ENCODE measurements at regions not wholly inside any gene's neighbourhood (a gene's known extent, or its start where the extent isn't known, plus 50 kb on each side); places are given as distances from the start of the nearest gene placed in this dataset.

- no peak for DNase-seq (ENCODE audit: low spot score)
These were observed 370.6 kb upstream of the RPS6KA3 start for GRCh38 chrX:20637351-20637750.

- no peak for DNase-seq (ENCODE audit: low spot score)
These were observed 366.7 kb upstream of the RPS6KA3 start for GRCh38 chrX:20633451-20633850.

- no peak for DNase-seq (ENCODE audit: low spot score)
These were observed 356.7 kb upstream of the RPS6KA3 start for GRCh38 chrX:20623448-20623847.

DNA sequence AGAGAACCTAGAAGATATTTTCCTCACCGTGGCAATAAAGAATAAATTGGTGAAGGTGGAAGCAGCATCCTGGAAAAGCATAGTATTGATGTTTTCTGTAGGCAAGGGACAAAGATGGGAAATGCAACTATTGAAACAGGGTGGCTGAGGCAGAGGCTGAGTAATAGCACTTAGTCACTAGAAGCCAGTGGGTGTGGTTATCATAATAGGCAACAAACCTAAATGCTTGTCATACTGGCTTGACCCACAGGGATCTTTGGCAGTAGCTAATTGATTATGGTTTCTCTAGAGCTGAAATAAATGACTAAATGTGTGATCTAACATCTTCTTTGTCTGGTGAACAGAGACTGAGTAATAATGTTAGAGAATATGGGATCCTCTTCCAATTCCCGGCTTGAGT, 353.6 kb upstream of the RPS6KA3 start:
- no peak for DNase-seq (ENCODE audit: low spot score)

- no peak for DNase-seq (ENCODE audit: low spot score)
These were observed 343.3 kb upstream of the RPS6KA3 start for GRCh38 chrX:20609916-20610415.

DNA sequence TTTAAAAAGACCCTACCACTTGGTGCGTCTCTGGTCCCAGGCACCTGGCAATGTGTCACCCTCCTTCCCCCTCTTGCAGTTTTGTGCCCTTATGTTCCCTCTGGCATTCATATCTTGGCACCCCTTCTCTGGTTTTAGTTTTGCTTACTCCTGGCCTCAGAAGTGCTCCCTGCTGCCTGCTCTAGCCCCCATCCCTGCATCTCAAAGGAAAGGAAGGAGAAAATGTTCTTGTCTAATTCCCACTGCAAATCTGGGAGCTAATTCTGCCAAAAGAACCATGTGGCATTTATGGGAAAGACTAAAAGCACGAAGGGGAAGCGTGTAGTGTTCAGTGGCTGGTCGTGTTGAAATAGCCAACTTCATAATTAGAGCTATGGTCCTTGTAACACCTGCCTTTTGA, 340.1 kb upstream of the RPS6KA3 start:
- no peak for DNase-seq (ENCODE audit: low spot score)

DNA sequence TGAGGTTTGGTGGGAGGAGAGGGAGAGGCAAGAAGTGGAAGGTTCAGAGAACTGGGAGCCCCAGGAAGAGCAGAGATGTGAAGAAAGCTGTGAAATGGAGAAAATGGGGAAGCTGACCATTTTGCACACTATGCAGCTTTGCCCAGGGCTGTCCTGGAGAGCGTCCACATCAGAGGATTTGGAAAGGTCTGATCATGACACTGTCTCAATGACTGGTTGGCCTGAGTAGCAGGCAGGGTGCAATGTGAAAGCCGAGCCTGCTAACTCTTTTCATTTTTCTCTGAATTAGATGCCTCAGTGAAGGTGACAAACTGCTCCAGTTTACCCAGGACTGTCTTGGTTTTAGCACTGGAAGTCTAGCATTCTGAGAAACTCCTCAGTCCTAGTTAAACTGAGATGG, 330.1 kb upstream of the RPS6KA3 start:
- DNase-seq (ENCODE audit: low spot score), result no peak

DNA sequence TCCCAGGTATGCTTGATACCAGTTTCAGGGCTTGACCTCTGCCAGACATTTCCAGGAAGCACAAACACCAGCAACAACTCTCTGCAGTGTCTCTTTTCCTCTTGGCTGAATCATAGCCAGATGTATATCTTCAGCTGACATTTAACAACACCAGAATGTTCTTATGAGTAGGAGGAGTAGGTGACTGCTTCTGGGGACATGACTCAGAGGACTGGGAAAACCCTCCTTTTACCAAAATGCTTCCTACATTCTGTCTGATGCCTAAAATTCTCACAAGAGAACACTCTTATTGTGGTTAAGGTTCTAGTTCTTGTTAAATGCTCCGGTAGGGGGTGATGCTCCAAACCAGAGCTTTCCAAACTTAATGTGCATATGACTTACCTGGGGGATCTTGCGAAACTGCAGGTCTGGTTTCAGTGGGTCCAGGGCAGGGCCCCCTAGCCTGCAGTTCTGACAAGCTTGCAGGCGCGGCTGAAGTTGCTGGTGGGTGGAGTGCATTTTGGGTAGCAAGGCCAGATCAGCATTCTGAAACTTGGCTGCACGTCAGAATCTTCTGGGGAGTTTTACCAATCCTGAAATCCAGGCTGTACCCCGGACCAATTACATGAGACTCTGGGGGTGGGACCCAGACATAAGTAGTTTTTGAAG, 329.3 kb upstream of the RPS6KA3 start:
- no peak for DNase-seq (ENCODE audit: low spot score)

DNA sequence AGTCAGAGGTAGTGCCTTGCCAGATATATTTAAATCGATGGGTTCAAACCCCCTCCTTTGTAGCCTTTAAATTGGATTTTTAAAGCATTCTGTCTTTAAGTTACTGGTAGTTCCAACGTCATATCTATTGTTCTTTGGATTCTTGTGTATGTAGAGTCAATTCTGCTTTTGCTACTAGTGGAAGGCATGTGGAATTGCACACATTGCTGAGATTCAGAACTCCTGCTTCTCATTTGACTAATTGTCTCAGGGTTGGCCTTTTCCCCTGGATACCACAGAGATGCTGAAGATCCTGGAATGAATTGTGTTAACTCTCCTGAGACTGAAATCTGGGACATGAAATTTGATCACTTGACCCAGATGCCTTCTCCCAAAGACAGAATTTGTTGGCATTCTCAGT, 328.3 kb upstream of the RPS6KA3 start:
- no peak for DNase-seq (ENCODE audit: low spot score)

- no peak for DNase-seq (ENCODE audit: low spot score)
These were observed 327.1 kb upstream of the RPS6KA3 start for GRCh38 chrX:20593836-20594235.

DNA sequence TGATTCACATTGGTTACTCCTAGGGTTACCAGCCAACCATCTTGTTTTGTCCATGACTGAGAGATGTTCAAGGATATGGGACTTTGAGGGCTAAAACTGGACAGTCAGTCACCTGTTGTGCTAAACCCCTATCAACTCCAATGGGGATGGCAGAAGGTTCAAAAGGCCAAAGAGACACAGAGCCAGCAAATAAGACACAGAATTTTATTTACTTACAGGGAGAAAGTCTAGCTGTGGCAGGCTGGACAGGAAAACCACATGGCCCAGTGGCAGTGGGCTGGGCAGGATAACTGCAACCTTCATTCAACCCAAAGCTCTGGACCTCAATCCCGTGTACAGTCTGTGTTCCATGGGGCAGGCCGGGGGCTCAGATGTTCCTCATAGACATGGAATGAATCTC, 326.7 kb upstream of the RPS6KA3 start:
- no peak for DNase-seq (ENCODE audit: low spot score)

DNA sequence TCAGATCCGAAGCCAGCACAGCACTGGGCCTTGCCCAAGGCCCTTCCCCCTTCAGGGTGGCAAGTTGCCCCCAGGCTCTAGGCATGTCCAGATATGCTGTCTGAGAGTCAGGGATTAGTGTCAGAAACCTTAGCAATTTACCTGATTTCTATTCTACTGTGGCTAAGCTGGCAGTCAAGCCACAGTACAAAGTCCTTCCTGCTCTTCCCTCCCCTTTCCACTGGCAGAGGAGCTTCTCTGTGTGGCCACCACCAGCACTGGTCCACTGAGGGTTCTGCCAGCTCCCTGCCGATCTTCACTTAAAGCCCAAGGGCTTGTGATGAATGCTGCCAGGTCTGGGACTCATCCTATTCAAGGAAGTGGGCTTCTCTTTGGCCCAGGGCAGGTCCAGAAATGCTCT, 324.5 kb upstream of the RPS6KA3 start:
- DNase-seq (ENCODE audit: low spot score), result no peak

DNA sequence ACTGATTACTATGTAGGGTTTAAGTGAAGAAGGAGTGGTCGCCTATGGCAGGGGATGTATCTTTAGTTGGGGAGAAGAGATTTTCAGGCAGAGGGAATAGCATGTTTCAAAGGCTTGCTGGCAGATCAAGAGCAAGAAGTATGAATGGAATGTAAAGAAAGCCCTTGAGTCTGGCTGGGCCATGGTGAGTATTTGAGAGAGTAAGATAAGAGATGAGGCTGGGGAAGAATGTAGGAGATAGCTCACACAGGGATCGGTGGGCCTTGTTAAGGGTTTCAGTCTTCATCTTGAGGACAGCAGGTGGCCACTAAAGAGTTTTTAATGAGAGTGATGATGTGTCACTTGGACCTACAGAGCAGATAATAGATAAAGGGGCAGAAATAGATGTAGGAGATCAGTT, 319.1 kb upstream of the RPS6KA3 start:
- DNase-seq (ENCODE audit: low spot score), result no peak

DNA sequence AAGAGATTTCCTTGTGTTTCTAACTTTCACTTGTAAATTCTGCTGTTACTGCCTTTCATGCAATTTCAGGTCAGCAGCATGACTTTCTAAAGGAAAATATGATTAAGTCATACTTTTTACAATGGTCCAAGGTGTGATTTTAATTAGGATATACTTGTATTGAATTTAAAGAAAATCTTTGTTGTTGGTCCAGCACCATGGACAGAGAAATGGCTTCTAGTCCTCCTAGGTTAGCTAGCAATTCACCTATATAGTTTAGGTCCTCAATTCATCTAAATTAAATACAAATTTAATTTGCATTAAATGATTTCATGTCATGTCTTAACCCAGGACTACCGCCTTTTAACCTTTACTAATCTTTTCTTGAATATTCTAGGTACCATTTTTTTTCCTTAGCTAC, 304.9 kb upstream of the RPS6KA3 start:
- DNase-seq (ENCODE audit: low spot score), result no peak

- DNase-seq (ENCODE audit: low spot score), result no peak
These were observed 300.4 kb upstream of the RPS6KA3 start for GRCh38 chrX:20567108-20567507.

GRCh38 chrX:20547611-20548051, 280.9 kb upstream of the RPS6KA3 start:
- no peak for DNase-seq (ENCODE audit: low spot score)

- DNase-seq (ENCODE audit: low spot score), result no peak
These were observed 278.8 kb upstream of the RPS6KA3 start for GRCh38 chrX:20545538-20545937.

GRCh38 chrX:20542072-20542471, 275.4 kb upstream of the RPS6KA3 start:
- DNase-seq (ENCODE audit: low spot score), result no peak

GRCh38 chrX:20538974-20539373, 272.3 kb upstream of the RPS6KA3 start:
- DNase-seq (ENCODE audit: low spot score), result no peak

DNA sequence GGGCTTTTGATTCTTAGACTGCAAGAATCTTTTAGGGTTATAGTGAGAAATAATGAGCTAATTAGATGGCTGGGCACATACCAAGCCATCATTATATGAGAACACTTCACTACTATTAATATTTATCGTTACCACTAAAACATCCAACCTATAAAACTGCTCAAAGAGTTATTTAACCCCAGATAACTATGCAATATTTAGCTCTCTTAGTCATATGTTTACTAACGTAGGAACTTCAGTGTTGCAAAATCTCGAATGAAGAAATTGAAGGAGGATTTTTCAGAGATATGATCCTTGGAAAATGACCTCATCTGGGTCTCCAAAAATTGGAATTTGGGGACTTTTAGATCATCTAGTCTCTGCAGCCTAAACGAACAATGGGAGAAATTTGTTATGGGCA, 265.0 kb upstream of the RPS6KA3 start:
- no peak for DNase-seq (ENCODE audit: low spot score)

- DNase-seq (ENCODE audit: low spot score), result no peak
These were observed 263.8 kb upstream of the RPS6KA3 start for GRCh38 chrX:20530406-20530921.

DNA sequence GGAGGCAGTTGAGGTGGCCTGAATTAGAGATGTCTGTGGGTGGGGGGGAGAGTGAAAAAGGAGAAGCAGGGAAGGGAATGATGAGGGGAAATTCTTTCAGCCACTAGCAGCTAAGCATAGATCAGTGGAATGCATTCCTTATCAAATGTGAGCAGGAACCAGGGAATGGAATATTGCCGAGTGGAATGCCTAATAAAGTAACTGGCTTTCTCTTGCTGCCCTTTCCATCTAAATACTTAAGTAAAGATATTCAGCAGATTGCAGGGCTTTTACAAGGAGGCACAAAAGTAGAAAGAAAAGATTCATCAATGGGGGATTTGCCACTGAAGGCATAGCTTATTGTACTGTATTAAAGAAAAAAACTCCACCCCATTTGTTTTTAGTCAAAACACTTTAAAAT, 263.0 kb upstream of the RPS6KA3 start:
- DNase-seq (ENCODE audit: low spot score), result no peak

GRCh38 chrX:20529301-20529700, 262.6 kb upstream of the RPS6KA3 start:
- no peak for DNase-seq (ENCODE audit: low spot score)

Data from mesenteric fat pad (tissue), 1 donor.